OCI-LY7 (cell line): ENCODE measurements at regions not wholly inside any gene's neighbourhood (a gene's known extent, or its start where the extent isn't known, plus 50 kb on each side); places are given as distances from the start of the nearest gene placed in this dataset.

ENCODE experiments used
- EZH2phosphoT487 ChIP-seq: fragments of 200-600 bp; sonication (generic); IDR thresholded peaks from 2 replicates; pipeline ENCODE4 v1.6.1; 2018; ENCODE audit warnings: low read depth, borderline replicate concordance, mild to moderate bottlenecking, mixed run types, antibody characterized with exemption, low read length, moderate library complexity, mixed read lengths
- TF ChIP-seq, protein P1 (sequence below): fragments of 200-600 bp; sonication (generic); conservative IDR thresholded peaks from 2 replicates; pipeline ENCODE4 v1.5.1; 2014; ENCODE audit warnings: mild to moderate bottlenecking, antibody characterized with exemption, low read length, moderate library complexity, mixed read lengths

GRCh38 chr18:67966224-67966623, 449.7 kb upstream of the DSEL start:
- TF ChIP-seq, protein P1, sequence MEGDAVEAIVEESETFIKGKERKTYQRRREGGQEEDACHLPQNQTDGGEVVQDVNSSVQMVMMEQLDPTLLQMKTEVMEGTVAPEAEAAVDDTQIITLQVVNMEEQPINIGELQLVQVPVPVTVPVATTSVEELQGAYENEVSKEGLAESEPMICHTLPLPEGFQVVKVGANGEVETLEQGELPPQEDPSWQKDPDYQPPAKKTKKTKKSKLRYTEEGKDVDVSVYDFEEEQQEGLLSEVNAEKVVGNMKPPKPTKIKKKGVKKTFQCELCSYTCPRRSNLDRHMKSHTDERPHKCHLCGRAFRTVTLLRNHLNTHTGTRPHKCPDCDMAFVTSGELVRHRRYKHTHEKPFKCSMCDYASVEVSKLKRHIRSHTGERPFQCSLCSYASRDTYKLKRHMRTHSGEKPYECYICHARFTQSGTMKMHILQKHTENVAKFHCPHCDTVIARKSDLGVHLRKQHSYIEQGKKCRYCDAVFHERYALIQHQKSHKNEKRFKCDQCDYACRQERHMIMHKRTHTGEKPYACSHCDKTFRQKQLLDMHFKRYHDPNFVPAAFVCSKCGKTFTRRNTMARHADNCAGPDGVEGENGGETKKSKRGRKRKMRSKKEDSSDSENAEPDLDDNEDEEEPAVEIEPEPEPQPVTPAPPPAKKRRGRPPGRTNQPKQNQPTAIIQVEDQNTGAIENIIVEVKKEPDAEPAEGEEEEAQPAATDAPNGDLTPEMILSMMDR: no peak
- TF ChIP-seq EZH2phosphoT487: no peak
